ENCODE measurements at regions not wholly inside any gene's neighbourhood (a gene's known extent, or its start where the extent isn't known, plus 50 kb on each side); places are given as distances from the start of the nearest gene placed in this dataset.

GRCh38 chr5:135234242-135234641 is 164.8 kb downstream of the MACROH2A1 start:
- DNase-seq, result no peak

GRCh38 chr5:135233477-135233876 is 165.6 kb downstream of the MACROH2A1 start:
- DNase-seq, result no peak

- DNase-seq, result no peak
These were observed 166.1 kb downstream of the MACROH2A1 start for GRCh38 chr5:135232958-135233357.

GRCh38 chr5:135231289-135231688 is 167.7 kb downstream of the MACROH2A1 start:
- no peak for DNase-seq

- peak; percentile 79 for DNase-seq
These were observed 168.6 kb downstream of the MACROH2A1 start for GRCh38 chr5:135230251-135230925.

GRCh38 chr5:135229679-135230132 is 169.3 kb downstream of the MACROH2A1 start:
- DNase-seq, result no peak

GRCh38 chr5:135229122-135229521 is 169.9 kb downstream of the MACROH2A1 start:
- no peak for DNase-seq

GRCh38 chr5:135228222-135228621 is 170.8 kb downstream of the MACROH2A1 start:
- DNase-seq, result no peak

GRCh38 chr5:135227064-135228022 is 171.7 kb downstream of the MACROH2A1 start:
- no peak for DNase-seq

GRCh38 chr5:135225856-135226560 is 173.0 kb downstream of the MACROH2A1 start:
- DNase-seq, result no peak

GRCh38 chr5:135223891-135224625 is 175.0 kb downstream of the MACROH2A1 start:
- DNase-seq, result no peak

GRCh38 chr5:135223404-135223803 is 175.6 kb downstream of the MACROH2A1 start:
- no peak for DNase-seq

GRCh38 chr5:135222771-135223170 is 176.3 kb downstream of the MACROH2A1 start:
- no peak for DNase-seq

GRCh38 chr5:135222171-135222681 is 176.8 kb downstream of the MACROH2A1 start:
- DNase-seq, result no peak

GRCh38 chr5:135221696-135222095 is 177.3 kb downstream of the MACROH2A1 start:
- DNase-seq, result no peak

- DNase-seq, result no peak
These were observed 177.9 kb downstream of the MACROH2A1 start for GRCh38 chr5:135221187-135221473.

- DNase-seq, result no peak
These were observed 178.4 kb downstream of the MACROH2A1 start for GRCh38 chr5:135220394-135221186.

- no peak for DNase-seq
These were observed 179.2 kb downstream of the MACROH2A1 start for GRCh38 chr5:135219868-135220267.

GRCh38 chr5:135218790-135219568 is 180.1 kb downstream of the MACROH2A1 start:
- DNase-seq, result no peak

GRCh38 chr5:135218486-135218755 is 180.6 kb downstream of the MACROH2A1 start:
- DNase-seq, result no peak
